Left ventricle myocardium inferior (tissue), 1 donor: ENCODE measurements at regions not wholly inside any gene's neighbourhood (a gene's known extent, or its start where the extent isn't known, plus 50 kb on each side); places are given as distances from the start of the nearest gene placed in this dataset.

ENCODE experiments used
- DNase-seq: peaks from one replicate; pipeline ENCODE4 v3.0.0-alpha.2; 2020
- H3K27ac ChIP-seq: fragments of 200-600 bp; replicated peaks from 2 replicates; pipeline ENCODE4 v1.8.0; 2021
- H3K27me3 ChIP-seq: fragments of 200-600 bp; 2 replicates; pipeline ENCODE4 v1.8.0; 2021; ENCODE audit warnings: low read depth
- H3K36me3 ChIP-seq: fragments of 200-600 bp; 2 replicates; pipeline ENCODE4 v1.8.0; 2021
- H3K4me1 ChIP-seq: fragments of 200-600 bp; 2 replicates; pipeline ENCODE4 v1.8.0; 2021
- H3K4me3 ChIP-seq: fragments of 200-600 bp; 2 replicates; pipeline ENCODE4 v1.8.0; 2021; ENCODE audit warnings: mild to moderate bottlenecking, moderate library complexity
- H3K9me3 ChIP-seq: fragments of 200-600 bp; replicated peaks from 2 replicates; pipeline ENCODE4 v1.8.0; 2021
- CTCF ChIP-seq: fragments of 200-600 bp; IDR thresholded peaks from 2 replicates; pipeline ENCODE4 v1.8.0; 2021; ENCODE audit warnings: antibody characterized with exemption, mild to moderate bottlenecking, borderline replicate concordance
- intact Hi-C: fragments of 100-400 bp; cut with micrococcal nuclease; formaldehyde crosslinking; loops from one replicate; pipeline ENCODE4 v1.11.0; 2022
- donor health status: DM: no; HTN: yes; CAD: no; lungs with severe emphysema.

GRCh38 chr18:10240973-10241372 lies 213.5 kb upstream of the APCDD1 start:
- Histone ChIP-seq H3K9me3 (no peaks in the 10 kb centered on the region), H3K27me3 (no peaks in the 10 kb centered on the region), H3K27ac (no peak overlapping the region), H3K4me3 (no peak overlapping the region), H3K4me1 (peaks cover 22% of the 10 kb centered on the region), H3K36me3 (no peaks in the 10 kb centered on the region)
- DNase-seq, result no peak
- no peak for TF ChIP-seq CTCF
- intact Hi-C loops, result no loop called here

GRCh38 chr18:10241579-10241978 lies 212.9 kb upstream of the APCDD1 start:
- no peak for TF ChIP-seq CTCF
- no peaks in the 10 kb centered on the region for H3K27me3 ChIP-seq
- intact Hi-C loops, result no loop called here

DNA sequence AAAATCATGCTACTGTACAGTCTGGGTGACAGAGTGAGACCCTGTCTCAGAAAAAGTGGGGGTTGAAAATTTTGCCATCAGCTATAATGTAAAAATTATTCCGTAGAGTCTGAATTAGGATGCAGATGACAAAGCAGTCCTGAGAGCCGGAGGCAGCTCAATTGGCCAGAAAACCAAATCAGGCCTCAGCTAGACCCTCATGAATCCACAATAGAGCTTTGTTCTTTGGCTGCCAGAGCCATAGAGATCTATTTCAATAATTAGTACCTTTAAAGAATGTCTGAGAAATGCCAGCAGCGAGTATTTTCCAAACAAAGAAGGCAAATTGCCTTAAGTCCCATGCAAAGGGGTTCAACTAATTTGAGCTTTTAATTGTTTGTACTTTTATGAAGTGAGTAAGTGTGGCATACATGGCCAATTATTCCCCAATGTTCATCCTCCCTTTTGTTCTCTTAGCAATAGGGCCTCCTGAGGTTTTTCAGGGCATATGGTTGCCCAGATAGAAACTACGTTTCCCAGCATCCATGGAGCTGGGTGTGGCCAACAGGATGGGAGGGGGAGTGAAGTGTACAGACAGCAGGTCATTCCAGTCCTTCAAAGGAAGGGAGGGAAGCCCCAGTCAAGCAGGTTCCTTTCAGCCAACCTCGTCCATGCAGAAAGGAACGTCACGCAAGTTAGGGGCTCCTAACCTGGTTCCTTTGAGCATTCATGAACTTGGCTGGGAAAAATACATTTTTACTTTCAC lies 211.3 kb upstream of the APCDD1 start:
- H3K4me1 ChIP-seq, result peaks cover 40% of the 10 kb centered on the region
- no peaks in the 10 kb centered on the region for H3K27me3 ChIP-seq
- intact Hi-C loops, result no loop called here
- no peak for TF ChIP-seq CTCF
- H3K36me3 ChIP-seq, result no peaks in the 10 kb centered on the region
- no peaks in the 10 kb centered on the region for H3K9me3 ChIP-seq
- no peak overlapping the region for H3K27ac ChIP-seq
- no peak overlapping the region for H3K4me3 ChIP-seq
- DNase-seq, result no peak

More at GRCh38 chr18:10241579-10241978, 212.9 kb upstream of the APCDD1 start:
- peaks cover 27% of the 10 kb centered on the region for H3K4me1 ChIP-seq
- no peak overlapping the region for H3K4me3 ChIP-seq
- DNase-seq, result no peak
- no peaks in the 10 kb centered on the region for H3K36me3 ChIP-seq
- H3K9me3 ChIP-seq, result no peaks in the 10 kb centered on the region
- H3K27ac ChIP-seq, result no peak overlapping the region

DNA sequence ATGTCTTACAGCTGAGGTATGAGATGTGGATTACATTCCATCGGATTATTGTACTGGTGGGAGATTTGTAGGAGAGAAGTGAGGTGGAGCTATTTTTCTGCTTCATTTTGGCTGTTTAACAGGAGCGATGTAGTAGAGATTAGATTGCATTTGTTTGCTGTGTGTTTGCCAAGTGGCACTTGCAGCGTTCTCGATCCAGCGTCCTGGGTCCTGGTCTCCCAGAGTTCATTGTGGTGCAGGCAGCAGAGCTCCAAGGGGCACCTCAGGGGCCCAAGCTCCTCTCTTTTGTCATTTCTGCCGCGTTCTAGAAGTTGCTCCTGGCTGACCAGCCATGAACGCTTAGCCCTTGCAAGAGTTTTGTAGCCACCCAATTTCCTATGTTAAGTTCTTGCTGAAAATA lies 210.1 kb upstream of the APCDD1 start:
- H3K9me3 ChIP-seq, result no peaks in the 10 kb centered on the region
- peaks cover 35% of the 10 kb centered on the region for H3K4me1 ChIP-seq
- intact Hi-C loops, result no loop called here
- no peaks in the 10 kb centered on the region for H3K36me3 ChIP-seq
- H3K27ac ChIP-seq, result peak overlapping the region; percentile 78
- H3K27me3 ChIP-seq, result no peaks in the 10 kb centered on the region
- TF ChIP-seq CTCF, result no peak
- no peak overlapping the region for H3K4me3 ChIP-seq
- DNase-seq, result no peak

DNA sequence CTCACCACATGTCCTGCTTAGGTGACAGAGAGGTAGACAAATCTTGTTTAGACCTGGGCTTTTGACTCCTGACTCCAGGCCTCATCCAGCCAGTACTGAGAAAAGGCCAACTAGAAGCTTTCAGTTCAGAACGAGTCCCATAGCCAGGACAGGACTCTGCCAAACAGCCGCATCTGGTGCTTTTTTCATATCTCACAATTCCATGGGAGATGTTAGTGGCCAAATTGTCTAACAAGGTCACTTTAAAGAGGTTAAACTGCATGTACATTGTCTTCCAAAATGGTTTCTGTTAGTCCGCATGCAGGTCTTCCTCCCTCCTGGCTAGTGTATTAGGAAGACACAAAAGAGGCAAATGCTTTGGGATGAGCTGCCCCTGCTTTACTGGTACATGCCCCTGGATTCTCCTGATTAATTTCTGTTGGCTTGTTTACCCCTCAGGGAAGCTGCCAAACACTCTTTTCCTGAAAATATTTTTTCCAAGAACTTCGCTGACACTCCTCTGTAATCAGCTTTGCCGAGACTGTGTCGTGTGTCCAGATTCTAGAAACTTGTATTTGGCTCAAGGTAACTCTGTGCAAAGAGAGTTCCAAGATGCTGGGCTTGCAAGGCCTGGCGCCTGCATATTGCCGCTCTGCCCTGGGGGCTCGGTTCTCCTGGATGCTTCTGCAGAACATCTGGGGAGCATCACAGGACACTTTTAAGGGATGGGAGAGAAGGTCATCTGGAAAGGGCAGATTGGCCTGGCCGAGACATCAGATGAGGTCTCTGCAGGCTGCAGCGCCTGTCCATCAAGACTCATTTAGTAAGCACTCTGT lies 209.2 kb upstream of the APCDD1 start:
- intact Hi-C loops, result no loop called here
- Histone ChIP-seq H3K4me3 (no peak overlapping the region), H3K27me3 (no peaks in the 10 kb centered on the region), H3K4me1 (peaks cover 32% of the 10 kb centered on the region), H3K36me3 (no peaks in the 10 kb centered on the region), H3K9me3 (no peaks in the 10 kb centered on the region), H3K27ac (peak overlapping the region; percentile 78)
- peak; percentile 52 for DNase-seq
- no peak for TF ChIP-seq CTCF
